Neural progenitor cell (in vitro differentiated cells): ENCODE measurements at regions not wholly inside any gene's neighbourhood (a gene's known extent, or its start where the extent isn't known, plus 50 kb on each side); places are given as distances from the start of the nearest gene placed in this dataset.

Experiments used
- DNase-seq: peaks from one replicate; pipeline ENCODE4 v3.0.0-alpha.2; 2016; ENCODE audit warnings: low spot score
- H2AFZ ChIP-seq: fragments of 200-600 bp; sonication (generic); replicated peaks from 2 replicates; pipeline ENCODE4 v1.6.1; 2016; ENCODE audit warnings: antibody characterized with exemption
- H3F3A ChIP-seq: fragments of 200-600 bp; sonication (generic); 2 replicates; pipeline ENCODE4 v1.6.1; 2016; ENCODE audit warnings: antibody characterized with exemption, low read depth
- H3K27ac ChIP-seq: fragments of 200-600 bp; sonication (generic); 2 replicates; pipeline ENCODE4 v1.5.1; 2016; ENCODE audit warnings: mild to moderate bottlenecking
- H3K27me3 ChIP-seq: fragments of 200-600 bp; sonication (generic); 2 replicates; pipeline ENCODE4 v1.6.1; 2016; ENCODE audit warnings: mild to moderate bottlenecking, moderate library complexity
- H3K36me3 ChIP-seq: fragments of 200-600 bp; sonication (generic); 2 replicates; pipeline ENCODE4 v1.5.1; 2016
- H3K4me1 ChIP-seq: fragments of 200-600 bp; sonication (generic); 2 replicates; pipeline ENCODE4 v1.6.1; 2016; ENCODE audit warnings: mixed run types
- H3K4me2 ChIP-seq: fragments of 200-600 bp; sonication (generic); 2 replicates; pipeline ENCODE4 v1.6.1; 2016
- H3K4me3 ChIP-seq: fragments of 200-600 bp; sonication (generic); 2 replicates; pipeline ENCODE4 v1.5.1; 2016
- H3K79me2 ChIP-seq: fragments of 200-600 bp; sonication (generic); 2 replicates; pipeline ENCODE4 v1.6.1; 2016; ENCODE audit warnings: low read depth
- H3K9ac ChIP-seq: fragments of 200-600 bp; sonication (generic); 2 replicates; pipeline ENCODE4 v1.6.1; 2016
- H3K9me3 ChIP-seq: fragments of 200-600 bp; sonication (generic); 2 replicates; pipeline ENCODE4 v1.5.1; 2016; ENCODE audit warnings: low read depth
- H4K20me1 ChIP-seq: fragments of 200-600 bp; sonication (generic); 2 replicates; pipeline ENCODE4 v1.6.1; 2016; ENCODE audit warnings: low read depth
- H3K27ac Mint-ChIP-seq: 3 replicates; pipeline ENCODE4 v1.8.0; 2021; ENCODE audit warnings: mixed read lengths
- H3K27me3 Mint-ChIP-seq: 2 replicates; pipeline ENCODE4 v1.8.0; 2022; ENCODE audit warnings: low read depth, mild to moderate bottlenecking, inconsistent platforms, moderate library complexity, mixed read lengths; ENCODE audit not compliant: insufficient read depth
- H3K36me3 Mint-ChIP-seq: 3 replicates; pipeline ENCODE4 v1.8.0; 2021; ENCODE audit warnings: mixed read lengths
- H3K4me1 Mint-ChIP-seq: 3 replicates; pipeline ENCODE4 v1.8.0; 2021; ENCODE audit warnings: mixed read lengths
- H3K4me3 Mint-ChIP-seq: 3 replicates; pipeline ENCODE4 v1.8.0; 2021; ENCODE audit warnings: mild to moderate bottlenecking, moderate library complexity, mixed read lengths
- H3K9me3 Mint-ChIP-seq: 3 replicates; pipeline ENCODE4 v1.8.0; 2020; ENCODE audit warnings: mixed read lengths
- EZH2 ChIP-seq: fragments of 200-600 bp; sonication (generic); IDR thresholded peaks from 2 replicates; pipeline ENCODE4 v1.6.1; 2017; ENCODE audit warnings: antibody characterized with exemption, mild to moderate bottlenecking, moderate library complexity
- EZH2phosphoT487 ChIP-seq: fragments of 200-600 bp; sonication (generic); IDR thresholded peaks from 2 replicates; pipeline ENCODE4 v1.6.1; 2017; ENCODE audit warnings: antibody characterized with exemption
- TF ChIP-seq, protein P1 (sequence below): fragments of 200-600 bp; sonication (generic); IDR thresholded peaks from 2 replicates; pipeline ENCODE4 v1.5.1; 2017; ENCODE audit warnings: antibody characterized with exemption, mild to moderate bottlenecking

DNA sequence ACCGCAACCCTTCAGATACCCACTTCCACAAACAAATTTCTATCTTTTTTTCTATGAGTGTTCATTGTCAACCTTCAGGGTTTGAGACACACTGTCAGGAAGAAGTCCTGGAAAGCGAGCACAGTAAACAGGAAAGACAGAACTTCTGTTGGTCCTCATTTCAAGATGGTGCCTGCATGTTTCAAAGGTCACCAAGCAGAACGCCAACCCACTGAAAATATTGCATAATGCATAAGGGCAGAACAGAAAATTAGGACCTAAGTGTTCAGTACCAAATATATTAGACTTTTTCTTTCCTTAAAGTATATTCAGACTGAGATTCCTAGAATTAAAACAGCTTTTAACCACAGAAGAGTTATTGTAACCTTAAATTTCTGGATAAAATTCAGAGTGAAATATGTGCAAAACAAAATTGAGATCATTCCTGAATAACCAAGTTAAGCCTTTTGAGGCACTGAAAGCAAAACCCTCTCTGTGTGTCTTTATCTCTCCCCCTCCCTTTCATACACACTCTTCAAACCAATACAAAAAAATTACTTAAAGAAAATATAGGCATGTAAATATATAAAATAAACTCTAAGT is 387.8 kb upstream of the THBS1 start:
- Histone ChIP-seq H3F3A (no peaks in the 10 kb centered on the region), H3K27ac (no peak overlapping the region), H3K9me3 (no peaks in the 10 kb centered on the region), H3K79me2 (no peaks in the 10 kb centered on the region), H2AFZ (no peak overlapping the region), H3K36me3 (no peaks in the 10 kb centered on the region), H3K27me3 (no peaks in the 10 kb centered on the region), H3K9ac (no peak overlapping the region), H3K4me2 (no peak overlapping the region), H4K20me1 (no peaks in the 10 kb centered on the region), H3K4me1 (no peaks in the 10 kb centered on the region), H3K4me3 (no peak overlapping the region)
- Mint-ChIP-seq H3K27me3 (peaks cover 4% of the 10 kb centered on the region), H3K4me1 (no peaks in the 10 kb centered on the region), H3K9me3 (no peaks in the 10 kb centered on the region), H3K4me3 (no peak overlapping the region), H3K27ac (no peak overlapping the region), H3K36me3 (no peaks in the 10 kb centered on the region)
- no peak for DNase-seq
- no peak for TF ChIP-seq EZH2phosphoT487
- TF ChIP-seq, protein P1, sequence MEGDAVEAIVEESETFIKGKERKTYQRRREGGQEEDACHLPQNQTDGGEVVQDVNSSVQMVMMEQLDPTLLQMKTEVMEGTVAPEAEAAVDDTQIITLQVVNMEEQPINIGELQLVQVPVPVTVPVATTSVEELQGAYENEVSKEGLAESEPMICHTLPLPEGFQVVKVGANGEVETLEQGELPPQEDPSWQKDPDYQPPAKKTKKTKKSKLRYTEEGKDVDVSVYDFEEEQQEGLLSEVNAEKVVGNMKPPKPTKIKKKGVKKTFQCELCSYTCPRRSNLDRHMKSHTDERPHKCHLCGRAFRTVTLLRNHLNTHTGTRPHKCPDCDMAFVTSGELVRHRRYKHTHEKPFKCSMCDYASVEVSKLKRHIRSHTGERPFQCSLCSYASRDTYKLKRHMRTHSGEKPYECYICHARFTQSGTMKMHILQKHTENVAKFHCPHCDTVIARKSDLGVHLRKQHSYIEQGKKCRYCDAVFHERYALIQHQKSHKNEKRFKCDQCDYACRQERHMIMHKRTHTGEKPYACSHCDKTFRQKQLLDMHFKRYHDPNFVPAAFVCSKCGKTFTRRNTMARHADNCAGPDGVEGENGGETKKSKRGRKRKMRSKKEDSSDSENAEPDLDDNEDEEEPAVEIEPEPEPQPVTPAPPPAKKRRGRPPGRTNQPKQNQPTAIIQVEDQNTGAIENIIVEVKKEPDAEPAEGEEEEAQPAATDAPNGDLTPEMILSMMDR = no peak
- TF ChIP-seq EZH2 = no peak

DNA sequence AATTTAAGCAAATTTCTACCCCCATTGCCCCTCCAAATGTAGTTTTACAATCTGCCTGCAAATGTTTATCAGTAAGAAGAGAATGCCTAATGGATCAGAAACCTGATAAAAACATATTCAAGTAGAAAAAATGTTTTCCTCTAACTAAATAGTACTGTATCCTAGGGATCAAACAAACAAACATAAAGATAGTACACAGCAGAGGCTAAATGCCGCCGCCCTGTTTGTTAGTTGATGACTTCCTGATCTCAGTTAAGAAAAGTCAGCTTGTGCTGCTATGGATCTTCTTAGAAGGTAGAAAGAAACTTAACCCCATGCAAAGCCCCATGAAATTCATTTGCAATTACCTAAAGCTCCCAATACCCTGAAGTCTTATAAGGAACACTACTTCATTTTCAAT is 387.3 kb upstream of the THBS1 start:
- peaks cover 4% of the 10 kb centered on the region for H3K27me3 Mint-ChIP-seq
- no peaks in the 10 kb centered on the region for H3K9me3 Mint-ChIP-seq
- Histone ChIP-seq H3K79me2 (no peaks in the 10 kb centered on the region), H3K36me3 (no peaks in the 10 kb centered on the region), H3F3A (no peaks in the 10 kb centered on the region), H3K27me3 (no peaks in the 10 kb centered on the region), H4K20me1 (no peaks in the 10 kb centered on the region), H3K27ac (no peak overlapping the region), H3K9me3 (no peaks in the 10 kb centered on the region), H3K9ac (no peak overlapping the region), H3K4me2 (no peak overlapping the region), H3K4me1 (no peaks in the 10 kb centered on the region), H3K4me3 (no peak overlapping the region), H2AFZ (no peak overlapping the region)
- TF ChIP-seq, protein P1 = no peak
- TF ChIP-seq EZH2phosphoT487 (no peak), EZH2 (no peak)
- no peaks in the 10 kb centered on the region for H3K4me1 Mint-ChIP-seq
- no peak overlapping the region for H3K4me3 Mint-ChIP-seq
- DNase-seq = no peak
- H3K27ac Mint-ChIP-seq = no peak overlapping the region
- H3K36me3 Mint-ChIP-seq = no peaks in the 10 kb centered on the region

DNA sequence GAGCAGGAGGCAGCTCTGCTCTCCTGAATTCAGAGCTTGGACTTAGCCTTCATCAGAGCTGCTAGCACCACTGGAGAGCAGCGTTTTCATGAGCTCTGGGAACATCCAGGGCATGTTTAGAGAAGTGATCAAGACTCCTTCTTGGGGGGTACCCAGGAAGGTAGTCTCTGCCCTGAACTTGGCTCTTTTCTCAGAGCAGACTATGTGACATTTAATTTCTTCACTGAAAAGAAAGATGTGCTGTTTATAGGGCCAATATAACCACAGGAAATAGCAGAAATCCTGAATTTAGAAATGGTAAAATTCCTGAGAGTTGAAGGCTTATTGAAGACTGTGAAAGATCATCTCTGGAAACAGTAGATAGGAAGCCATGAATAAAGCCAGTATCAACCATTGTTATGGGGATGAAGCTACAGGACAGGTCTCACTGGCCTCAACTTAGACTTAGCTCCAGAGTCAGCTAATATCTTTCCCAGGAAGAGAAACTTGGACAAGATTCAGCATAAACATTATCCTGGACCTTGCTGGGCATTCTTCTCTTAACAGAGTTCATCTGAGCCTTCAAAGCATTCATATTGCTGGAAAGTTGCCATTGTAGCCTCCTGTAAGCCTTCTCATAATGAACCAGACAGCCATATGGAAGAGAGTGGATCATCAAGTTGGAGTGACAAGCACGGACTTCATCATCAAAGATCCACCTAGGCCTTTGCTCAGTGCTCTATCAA is 386.6 kb upstream of the THBS1 start:
- Histone ChIP-seq H3K4me1 (peaks cover 2% of the 10 kb centered on the region), H3K9me3 (no peaks in the 10 kb centered on the region), H4K20me1 (no peaks in the 10 kb centered on the region), H3K9ac (no peak overlapping the region), H3K36me3 (no peaks in the 10 kb centered on the region), H2AFZ (no peak overlapping the region), H3K27me3 (no peaks in the 10 kb centered on the region), H3K79me2 (no peaks in the 10 kb centered on the region), H3K4me3 (no peak overlapping the region), H3K27ac (no peak overlapping the region), H3F3A (no peaks in the 10 kb centered on the region), H3K4me2 (no peak overlapping the region)
- H3K4me1 Mint-ChIP-seq = no peaks in the 10 kb centered on the region
- no peak overlapping the region for H3K27ac Mint-ChIP-seq
- peaks cover 2% of the 10 kb centered on the region for H3K27me3 Mint-ChIP-seq
- H3K36me3 Mint-ChIP-seq = no peaks in the 10 kb centered on the region
- TF ChIP-seq EZH2phosphoT487 = no peak
- TF ChIP-seq EZH2 = no peak
- TF ChIP-seq, protein P1 = no peak
- no peak overlapping the region for H3K4me3 Mint-ChIP-seq
- no peaks in the 10 kb centered on the region for H3K9me3 Mint-ChIP-seq
- DNase-seq = no peak
